ENCODE measurements at regions not wholly inside any gene's neighbourhood (a gene's known extent, or its start where the extent isn't known, plus 50 kb on each side); places are given as distances from the start of the nearest gene placed in this dataset.

DNA sequence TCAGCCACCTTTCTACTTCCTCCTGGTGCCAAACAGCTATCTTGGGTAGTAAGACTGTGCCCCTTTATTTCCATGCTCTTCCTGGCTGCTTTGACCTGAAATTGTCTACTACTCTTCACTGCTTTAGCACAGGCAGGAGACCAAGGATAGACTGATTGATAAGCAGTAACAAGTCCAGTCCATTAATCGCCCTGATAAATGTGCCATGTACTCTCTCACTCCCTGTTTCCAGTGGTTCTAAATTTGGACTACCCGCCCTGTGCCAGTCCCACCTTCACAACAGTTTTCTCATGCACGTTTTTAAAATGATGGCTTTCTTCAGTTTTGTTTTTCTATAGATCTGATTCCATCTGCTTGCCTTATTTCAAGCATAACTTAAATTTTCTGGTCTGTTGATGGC lies 189.6 kb upstream of the RBMS1 start:
- Histone ChIP-seq H2AFZ (ENCODE audit: insufficient read depth, low read depth, low read length, poor library complexity, severe bottlenecking) (no peak overlapping the region), H4K20me1 (ENCODE audit: control insufficient read depth, insufficient read depth, low read length, poor library complexity, severe bottlenecking) (no peaks in the 10 kb centered on the region), H3K27ac (ENCODE audit: low read length in 2 of 2) (no peak overlapping the region), H3K27me3 (replicated peaks in 1 of 4; ENCODE audit: control extremely low read depth in 1 of 4, control insufficient read depth in 3 of 4, insufficient read depth in 4 of 4, low read length in 3 of 4) (no peaks in the 10 kb centered on the region), H3K4me2 (replicated peaks; ENCODE audit: low read depth, low read length, poor library complexity, severe bottlenecking) (no peak overlapping the region), H3K36me3 (replicated peaks in 1 of 2; ENCODE audit: control extremely low read depth in 1 of 2, control insufficient read depth in 1 of 2, extremely low read depth in 1 of 2, insufficient read depth in 2 of 2, low read length in 1 of 2) (no peaks in the 10 kb centered on the region), H3K4me1 (ENCODE audit: control insufficient read depth in 2 of 2, insufficient read depth in 2 of 2, low read length in 2 of 2) (no peaks in the 10 kb centered on the region), H3K79me2 (ENCODE audit: control insufficient read depth, insufficient read depth, low read length) (no peaks in the 10 kb centered on the region), H3K9me3 (ENCODE audit: control extremely low read depth in 1 of 3, control insufficient read depth in 2 of 3, insufficient read depth in 1 of 3, low read length in 2 of 3) (no peaks in the 10 kb centered on the region), H3K4me3 (ENCODE audit: control extremely low read depth in 1 of 5, extremely low read depth in 1 of 5, insufficient read depth in 1 of 5, low read depth in 2 of 5, low read length in 4 of 5) (no peak overlapping the region), H3K9ac (ENCODE audit: low read length) (no peak overlapping the region)
- Mint-ChIP-seq H3K27me3 (peaks cover 13% of the 10 kb centered on the region), H3K9me3 (ENCODE audit: insufficient read depth) (no peaks in the 10 kb centered on the region), H3K27ac (no peak overlapping the region), H3K4me3 (no peak overlapping the region), H3K4me1 (no peaks in the 10 kb centered on the region)
- 89% methylated on average over 1 of the region's 3 CpGs for WGBS (ENCODE audit: insufficient coverage)
- ChIA-PET CTCF (no interaction called here), POLR2A (no interaction called here)
- no peak for TF ChIP-seq CTCF (IDR thresholded peaks at IDR 0.05)
- no peak for TF ChIP-seq EZH2 (IDR thresholded peaks at IDR 0.05; ENCODE audit: borderline replicate concordance, insufficient read depth, low read depth, low read length, poor library complexity, severe bottlenecking)
- ATAC-seq (ENCODE audit: low read depth) (no peak), DNase-seq (no peak)
- intact Hi-C loops (cut with micrococcal nuclease) = no loop called here

GRCh38 chr2:160687629-160688028 lies 194.0 kb upstream of the RBMS1 start:
- intact Hi-C loops (cut with micrococcal nuclease) = no loop called here
- no peak for ATAC-seq (ENCODE audit: low read depth)
- CTCF ChIA-PET = interaction anchor here (0.6 kb wide), 1 partner anchor 308 kb away, joined by 3 read pairs; no protein-coding TSS in a partner anchor
- 82% methylated on average over 7 of the region's 7 CpGs for WGBS (ENCODE audit: insufficient coverage)
- H3K27ac ChIP-seq (ENCODE audit: low read length in 2 of 2) = no peak overlapping the region
- no peak overlapping the region for H3K4me3 ChIP-seq (ENCODE audit: control extremely low read depth in 1 of 5, extremely low read depth in 1 of 5, insufficient read depth in 1 of 5, low read depth in 2 of 5, low read length in 4 of 5)
- H4K20me1 ChIP-seq (ENCODE audit: control insufficient read depth, insufficient read depth, low read length, poor library complexity, severe bottlenecking) = no peaks in the 10 kb centered on the region
- POLR2A ChIA-PET = no interaction called here
- Mint-ChIP-seq H3K27ac (no peak overlapping the region), H3K9me3 (ENCODE audit: insufficient read depth) (no peaks in the 10 kb centered on the region), H3K27me3 (peaks cover 12% of the 10 kb centered on the region), H3K4me3 (no peak overlapping the region), H3K4me1 (no peaks in the 10 kb centered on the region)
- TF ChIP-seq CTCF (IDR thresholded peaks at IDR 0.05) = no peak
- no peak for TF ChIP-seq EZH2 (IDR thresholded peaks at IDR 0.05; ENCODE audit: borderline replicate concordance, insufficient read depth, low read depth, low read length, poor library complexity, severe bottlenecking)
- no peak overlapping the region for H2AFZ ChIP-seq (ENCODE audit: insufficient read depth, low read depth, low read length, poor library complexity, severe bottlenecking)
- no peak for DNase-seq
- H3K4me2 ChIP-seq (replicated peaks; ENCODE audit: low read depth, low read length, poor library complexity, severe bottlenecking) = no peak overlapping the region
- H3K9ac ChIP-seq (ENCODE audit: low read length) = no peak overlapping the region
- no peaks in the 10 kb centered on the region for H3K27me3 ChIP-seq (replicated peaks in 1 of 4; ENCODE audit: control extremely low read depth in 1 of 4, control insufficient read depth in 3 of 4, insufficient read depth in 4 of 4, low read length in 3 of 4)
- no peaks in the 10 kb centered on the region for H3K9me3 ChIP-seq (ENCODE audit: control extremely low read depth in 1 of 3, control insufficient read depth in 2 of 3, insufficient read depth in 1 of 3, low read length in 2 of 3)
- no peaks in the 10 kb centered on the region for H3K36me3 ChIP-seq (replicated peaks in 1 of 2; ENCODE audit: control extremely low read depth in 1 of 2, control insufficient read depth in 1 of 2, extremely low read depth in 1 of 2, insufficient read depth in 2 of 2, low read length in 1 of 2)
- no peaks in the 10 kb centered on the region for H3K4me1 ChIP-seq (ENCODE audit: control insufficient read depth in 2 of 2, insufficient read depth in 2 of 2, low read length in 2 of 2)
- no peaks in the 10 kb centered on the region for H3K79me2 ChIP-seq (ENCODE audit: control insufficient read depth, insufficient read depth, low read length)

Data from B cell (primary cell).